HG03135 (cell line): ENCODE measurements at regions not wholly inside any gene's neighbourhood (a gene's known extent, or its start where the extent isn't known, plus 50 kb on each side); places are given as distances from the start of the nearest gene placed in this dataset.

Experiments
- ATAC-seq: cut with Tn5 transposase; IDR thresholded peaks from one replicate; pipeline ENCODE4 v1.9.1; 2021; ENCODE audit warnings: mild to moderate bottlenecking, moderate library complexity; ENCODE audit not compliant: unreplicated experiment

DNA sequence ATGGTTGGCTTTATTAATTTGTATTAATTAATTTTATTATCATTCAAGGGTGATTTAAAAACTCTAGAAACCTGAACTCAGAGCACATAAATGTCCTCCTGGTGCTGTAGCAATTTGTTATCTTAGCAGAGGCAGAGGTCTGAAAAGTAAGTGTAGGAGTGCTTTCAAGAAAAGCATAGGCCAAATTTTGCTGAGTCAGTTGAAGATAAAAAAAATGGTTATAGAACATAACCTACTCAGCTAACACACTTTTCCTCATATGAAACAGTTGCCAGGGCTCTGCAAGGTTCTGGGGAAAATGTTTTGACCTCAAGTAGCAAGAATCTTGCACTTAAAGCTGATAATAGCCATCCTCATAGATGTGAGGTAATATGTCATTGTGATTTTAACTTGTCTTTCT, 53.5 kb upstream of the CHODL start:
- ATAC-seq: no peak

DNA sequence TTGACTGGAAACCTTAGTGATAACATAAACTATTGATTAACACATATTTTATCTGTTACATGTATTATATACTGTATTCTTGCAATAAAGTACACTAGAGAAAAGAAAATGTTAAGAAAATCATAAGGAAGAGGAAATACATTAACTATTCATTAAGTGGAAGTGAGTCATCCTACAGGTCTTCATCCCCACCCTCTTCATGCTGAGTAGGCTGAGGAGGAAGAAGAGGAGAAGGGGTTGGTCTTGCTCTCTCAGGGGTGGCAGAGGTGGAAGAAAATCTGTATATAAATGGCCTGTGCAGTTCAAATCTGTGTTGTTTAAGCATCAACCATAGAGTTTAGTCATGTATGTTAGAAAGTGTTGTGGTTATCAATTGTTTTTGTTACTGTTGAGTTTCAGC, 66.1 kb upstream of the CHODL start:
- no peak for ATAC-seq

DNA sequence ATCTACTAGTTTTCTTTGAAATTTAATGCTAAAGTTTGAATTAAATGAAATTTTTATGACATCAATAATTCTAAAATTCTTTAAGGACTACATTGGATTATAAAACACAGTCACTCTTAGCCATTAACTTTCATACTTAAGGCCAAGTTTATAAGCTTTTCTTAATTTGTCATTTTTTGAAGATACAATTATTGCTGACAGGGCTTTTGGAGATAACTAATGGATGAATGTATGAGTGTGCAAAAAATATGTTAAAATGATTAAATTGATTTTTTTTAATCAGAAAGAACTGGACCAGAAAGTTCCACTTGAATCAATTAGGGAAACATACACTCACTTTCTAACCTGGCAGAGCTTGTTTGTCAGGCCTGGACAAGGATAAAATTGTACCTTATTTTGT, 70.3 kb upstream of the CHODL start:
- no peak for ATAC-seq

DNA sequence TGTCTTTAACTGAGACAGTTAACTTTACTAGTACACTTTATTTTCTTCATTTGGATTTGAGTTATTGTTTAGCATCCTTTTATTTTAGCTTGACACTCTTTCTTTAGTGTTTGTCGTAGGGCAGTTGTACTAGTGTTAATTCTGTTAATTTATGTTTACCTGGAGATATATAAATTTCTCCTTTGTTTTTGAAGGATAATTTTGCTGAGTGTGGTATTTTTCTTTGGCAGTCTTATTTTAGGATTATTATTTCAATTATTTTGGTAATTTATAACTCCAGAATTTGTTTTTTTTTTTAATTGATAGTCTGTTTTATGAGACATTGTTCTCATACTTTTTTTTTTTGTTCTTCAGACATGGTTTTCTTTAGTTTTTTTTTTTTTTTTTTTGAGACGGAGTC, 73.8 kb upstream of the CHODL start:
- no peak for ATAC-seq

DNA sequence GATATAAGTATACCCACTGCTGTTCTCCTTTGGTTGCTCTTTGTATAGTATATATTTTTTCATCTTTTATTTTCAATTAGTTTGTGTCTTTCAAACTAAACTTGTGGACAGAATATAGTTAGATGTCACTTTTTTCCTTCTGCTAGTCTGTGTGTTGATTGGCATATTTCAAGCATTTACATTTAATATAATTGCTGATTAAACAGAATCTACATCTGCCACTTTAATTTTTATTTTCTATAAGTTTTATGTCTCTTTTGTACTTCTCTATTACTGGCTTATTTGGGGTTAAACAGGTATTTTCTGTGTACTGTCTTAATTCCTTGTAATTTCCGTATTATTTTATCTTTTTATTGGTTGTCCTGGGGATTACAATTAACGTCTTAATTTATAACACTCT, 74.4 kb upstream of the CHODL start:
- ATAC-seq: no peak

DNA sequence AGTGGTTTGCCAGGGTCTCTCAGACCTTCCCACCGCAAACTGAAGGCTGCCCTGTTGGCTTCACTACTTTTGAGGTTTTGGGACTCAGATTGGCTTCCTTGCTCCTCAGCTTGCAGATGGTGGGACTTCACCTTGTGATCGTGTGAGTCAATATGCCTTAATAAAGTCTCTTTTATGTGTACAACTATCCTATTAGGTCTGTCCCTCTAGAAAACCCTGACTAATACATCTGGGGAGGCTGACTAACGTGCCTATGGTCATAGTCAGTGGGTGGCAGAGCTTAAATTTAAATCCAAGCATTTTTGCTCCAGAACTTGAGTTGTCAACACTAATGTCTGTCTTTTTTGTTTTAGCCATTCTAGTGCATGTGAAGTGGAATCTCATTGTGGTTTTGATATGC, 76.5 kb upstream of the CHODL start:
- ATAC-seq: no peak

DNA sequence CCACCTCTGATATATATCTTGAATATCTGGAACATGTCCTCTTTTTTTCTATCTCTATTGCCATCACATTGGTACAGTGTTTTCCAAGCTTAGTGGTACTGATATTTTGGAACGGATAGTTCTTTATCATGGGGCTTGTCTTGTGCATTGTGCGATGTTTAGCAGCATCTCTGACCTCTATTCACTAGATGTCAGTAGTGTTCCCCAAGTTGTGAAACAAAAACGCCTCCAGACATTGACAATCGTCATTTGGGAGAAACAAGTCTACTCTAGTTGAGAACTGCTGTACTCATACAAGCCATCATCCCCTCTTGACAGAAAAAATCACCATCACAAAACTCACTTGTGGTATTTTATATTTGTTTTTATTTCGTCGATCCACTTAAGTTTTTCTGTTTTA, 79.7 kb upstream of the CHODL start:
- no peak for ATAC-seq

DNA sequence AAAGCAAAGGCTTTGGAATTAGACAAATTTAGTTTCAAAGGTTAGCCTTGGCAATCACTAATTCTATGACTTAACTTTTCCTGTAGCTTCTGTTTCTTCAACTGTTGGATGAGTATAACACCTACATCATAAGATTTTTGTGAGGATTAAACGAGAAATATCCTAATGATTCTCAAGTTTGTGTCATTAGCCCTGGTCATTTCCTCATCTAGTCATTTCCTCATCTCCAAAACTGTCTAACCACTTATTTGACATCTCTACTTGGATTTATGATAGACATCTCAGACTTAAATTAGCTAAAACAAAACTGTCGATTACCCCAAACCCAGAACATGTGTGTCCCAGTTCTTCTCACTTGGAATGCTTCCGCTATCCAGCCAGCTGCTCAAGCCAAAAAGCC, 80.2 kb upstream of the CHODL start:
- no peak for ATAC-seq

DNA sequence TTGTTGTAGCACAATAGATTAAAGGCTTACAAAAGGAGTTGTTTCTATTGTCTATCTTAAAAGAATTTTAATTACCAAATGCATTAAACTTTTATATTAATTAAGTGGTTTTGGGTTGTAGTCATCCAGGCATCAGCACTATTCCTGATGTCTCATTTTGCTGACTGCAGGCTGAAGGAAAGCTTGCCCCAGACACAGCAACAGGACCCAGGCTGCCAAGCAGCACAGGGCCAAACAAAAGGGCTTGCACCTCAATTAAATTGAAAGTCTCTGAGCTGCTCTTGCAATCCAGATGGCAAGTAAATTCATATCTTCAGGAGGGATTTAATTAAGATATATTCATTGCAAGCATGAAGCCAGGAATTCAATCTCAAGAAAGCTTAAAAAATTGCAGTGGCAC, 80.7 kb upstream of the CHODL start:
- ATAC-seq: no peak

DNA sequence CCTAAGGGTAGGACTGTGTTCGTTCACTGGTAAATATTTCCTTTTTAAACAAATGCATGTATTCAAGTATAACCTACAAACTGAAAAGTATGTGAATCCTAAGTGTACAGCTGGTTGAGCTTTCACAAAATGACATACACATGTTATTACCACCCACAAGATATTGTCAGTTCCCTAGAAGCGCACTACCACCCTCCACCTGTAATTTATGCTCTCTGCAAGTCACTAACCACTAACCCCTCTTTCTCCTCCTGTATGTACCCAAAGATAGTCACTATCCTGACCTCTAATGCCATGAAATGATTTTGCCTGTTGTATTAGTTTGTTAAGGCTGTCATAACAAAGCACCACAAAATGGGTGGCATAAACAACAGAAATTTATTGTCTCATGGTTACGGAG, 82.8 kb upstream of the CHODL start:
- ATAC-seq: no peak

DNA sequence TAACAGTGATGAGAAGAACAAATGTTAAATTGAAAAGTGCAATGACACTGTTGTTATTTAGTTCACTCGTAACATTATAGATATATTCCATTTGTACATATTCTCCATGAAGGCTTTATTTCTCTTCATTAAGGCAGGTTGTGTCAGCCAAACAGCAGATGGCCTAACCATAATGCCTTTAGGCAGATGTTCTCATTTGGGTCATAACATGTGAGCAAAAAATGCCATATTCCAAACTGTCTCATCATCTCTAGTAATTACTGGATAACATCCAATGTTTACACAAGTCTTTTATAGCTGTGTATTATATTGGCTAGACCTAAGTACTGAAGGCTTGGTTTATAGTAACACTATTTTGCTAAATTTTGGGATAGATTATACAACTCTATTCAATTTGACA, 87.2 kb upstream of the CHODL start:
- ATAC-seq: no peak

DNA sequence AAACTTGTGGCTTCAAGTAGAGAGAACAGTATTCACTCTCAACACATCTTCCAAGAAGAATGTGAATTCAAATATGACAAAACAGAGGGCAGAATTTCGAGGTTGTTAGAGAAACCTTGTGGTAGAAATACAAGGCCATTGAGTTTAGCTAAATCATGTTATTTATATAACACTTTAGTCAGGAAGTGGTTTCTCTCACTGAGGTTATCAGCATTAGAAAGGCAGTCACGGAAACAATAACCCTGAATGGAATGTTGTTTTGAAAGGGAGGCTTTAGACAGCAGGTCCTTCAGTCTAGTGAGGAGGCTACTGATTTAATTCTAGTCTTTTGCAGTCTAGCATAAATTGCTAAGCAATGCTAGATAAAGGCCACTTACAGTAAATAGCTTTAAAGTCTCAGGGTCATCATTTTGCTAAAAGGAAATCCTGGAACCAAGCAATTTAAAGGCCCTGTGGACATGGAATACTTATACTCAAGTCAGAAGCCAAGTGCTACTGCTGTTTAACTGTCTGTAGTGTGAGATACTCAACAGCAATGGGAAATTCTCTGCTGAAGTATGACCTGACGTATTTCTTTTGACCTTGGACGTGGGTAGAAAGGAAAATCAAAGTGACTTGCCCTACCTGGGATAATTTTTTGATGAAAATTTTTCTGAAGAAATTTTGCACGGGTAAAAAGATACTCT, 89.0 kb upstream of the CHODL start:
- peak; percentile 56 for ATAC-seq

DNA sequence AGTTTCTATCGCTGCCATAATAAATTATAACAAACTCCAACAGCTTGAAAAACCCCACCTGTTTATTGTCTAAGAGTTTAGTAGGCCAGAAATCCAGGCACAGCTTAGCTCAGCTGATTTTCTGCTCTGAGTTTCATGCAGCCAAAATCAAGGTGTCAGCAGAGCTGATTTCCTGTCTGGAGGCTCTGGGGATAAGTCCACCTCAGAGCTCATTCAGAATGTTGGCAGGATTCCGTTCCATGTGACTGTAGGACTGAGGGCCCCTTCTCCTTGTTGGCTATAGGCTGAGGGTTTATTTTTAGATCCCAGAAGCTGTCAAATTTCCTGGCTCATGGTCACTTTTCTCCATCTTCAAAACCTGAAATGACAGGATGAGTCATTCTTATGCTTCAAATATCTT, 91.6 kb upstream of the CHODL start:
- ATAC-seq: no peak

DNA sequence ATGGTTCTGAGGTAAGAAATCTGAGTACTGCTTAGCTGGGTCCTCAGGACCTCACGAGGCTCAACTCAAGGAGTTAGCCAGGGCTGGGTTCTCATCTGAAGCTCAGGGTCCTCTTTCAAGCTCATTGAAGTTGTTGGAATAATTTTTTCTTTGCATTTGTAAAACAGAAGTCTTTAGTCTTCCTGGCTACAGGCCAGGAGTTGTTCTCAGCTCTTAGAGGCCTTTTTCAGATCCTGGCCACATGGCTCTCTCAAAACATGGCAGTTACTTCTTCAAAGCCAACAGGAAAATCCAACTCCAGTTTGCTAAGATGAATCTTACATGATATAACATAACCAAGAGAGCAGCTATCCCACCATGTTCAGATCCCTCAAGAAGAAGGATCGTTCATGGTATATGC, 92.3 kb upstream of the CHODL start:
- ATAC-seq: no peak

DNA sequence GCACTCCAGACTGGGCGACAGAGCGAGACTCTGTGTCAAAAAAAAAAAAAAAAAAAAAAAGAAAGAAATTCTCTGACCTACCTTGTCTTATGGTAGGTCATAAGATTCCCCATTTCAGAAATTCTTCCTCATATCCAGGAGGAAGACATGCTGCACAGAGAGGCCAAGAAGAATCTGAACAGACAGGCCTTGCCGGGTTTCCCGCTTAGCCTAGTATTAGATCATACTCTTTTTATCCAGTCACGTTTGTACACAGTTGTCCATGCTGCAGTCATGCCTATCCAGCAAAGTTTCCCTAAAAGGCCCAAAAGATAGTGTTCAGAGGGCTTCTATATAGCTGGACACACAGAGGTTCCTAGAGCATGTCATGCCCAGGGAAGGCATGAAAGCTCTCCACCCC, 93.6 kb upstream of the CHODL start:
- no peak for ATAC-seq

DNA sequence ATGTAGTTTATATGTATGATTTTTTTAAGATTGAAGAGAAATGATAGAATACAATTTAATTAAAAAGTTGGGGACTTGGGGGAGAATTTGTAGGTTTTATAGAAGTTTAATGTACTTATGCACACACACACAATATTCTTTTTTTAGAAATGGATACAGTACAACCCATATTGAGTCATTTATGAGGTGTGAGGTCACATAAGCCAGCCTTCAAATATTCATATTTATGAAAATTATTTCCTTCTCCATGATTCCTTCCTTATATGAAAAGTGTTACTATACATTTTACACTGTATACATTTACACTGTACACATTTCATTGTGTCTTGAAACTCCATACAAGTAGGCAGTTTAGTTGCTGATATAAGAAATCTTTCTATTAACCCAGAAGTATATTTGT, 96.2 kb upstream of the CHODL start:
- no peak for ATAC-seq

DNA sequence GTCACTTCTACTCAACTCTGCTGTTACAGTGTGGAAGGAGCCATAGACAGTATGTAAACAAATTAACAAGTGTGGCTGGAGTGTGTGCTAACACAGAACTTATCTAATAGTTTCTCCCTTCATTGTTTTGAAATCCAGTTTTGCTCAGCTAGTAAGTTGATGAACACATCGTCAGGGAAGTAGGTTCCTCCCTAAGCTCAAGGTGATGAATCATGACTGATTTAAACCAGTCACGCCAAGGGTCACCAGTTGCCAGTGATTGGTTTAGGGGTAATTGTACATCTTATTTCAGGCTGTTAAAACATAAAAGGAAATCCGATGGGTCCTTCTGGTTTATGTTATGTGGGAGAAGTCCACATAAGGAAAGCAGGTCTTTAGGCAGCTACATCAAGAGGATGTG, 97.0 kb upstream of the CHODL start:
- ATAC-seq: no peak

DNA sequence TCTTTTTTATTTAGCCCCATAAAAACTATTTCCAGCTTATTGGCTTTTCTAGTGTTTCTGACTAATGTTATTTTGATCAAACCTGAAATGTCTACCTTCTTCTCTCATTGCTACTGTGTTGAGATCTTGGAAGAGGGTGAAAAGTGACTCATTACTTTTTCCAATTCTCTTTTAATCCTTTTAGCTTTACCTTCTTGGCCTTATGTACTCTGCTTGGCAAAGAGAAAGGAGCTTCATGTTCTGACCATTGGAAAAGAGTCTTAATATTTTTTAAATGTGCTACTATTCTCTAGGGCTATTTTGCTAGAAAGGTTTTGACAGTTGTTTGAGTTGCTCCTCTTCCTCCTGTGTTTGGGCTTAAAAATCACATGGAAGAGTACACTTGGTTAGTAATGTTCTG, 97.8 kb upstream of the CHODL start:
- no peak for ATAC-seq

DNA sequence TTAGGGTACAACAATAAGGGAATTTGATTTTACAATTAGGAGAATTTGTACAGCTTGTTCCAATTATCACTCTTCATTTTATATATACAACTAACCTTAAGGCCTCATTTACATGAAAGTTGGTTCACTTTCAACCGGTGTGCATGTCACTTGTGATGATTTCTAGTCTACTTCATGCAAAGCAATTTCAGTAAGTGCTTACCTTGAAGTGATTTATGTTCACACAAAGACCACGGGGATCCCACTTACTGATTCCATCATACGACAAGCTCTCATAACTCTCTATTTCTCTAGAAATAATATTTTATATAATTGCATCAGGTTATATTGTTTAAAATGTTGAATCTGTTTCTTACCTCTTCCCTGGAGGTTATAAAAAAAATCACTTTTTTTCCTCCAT, 100.3 kb upstream of the CHODL start:
- ATAC-seq: no peak

DNA sequence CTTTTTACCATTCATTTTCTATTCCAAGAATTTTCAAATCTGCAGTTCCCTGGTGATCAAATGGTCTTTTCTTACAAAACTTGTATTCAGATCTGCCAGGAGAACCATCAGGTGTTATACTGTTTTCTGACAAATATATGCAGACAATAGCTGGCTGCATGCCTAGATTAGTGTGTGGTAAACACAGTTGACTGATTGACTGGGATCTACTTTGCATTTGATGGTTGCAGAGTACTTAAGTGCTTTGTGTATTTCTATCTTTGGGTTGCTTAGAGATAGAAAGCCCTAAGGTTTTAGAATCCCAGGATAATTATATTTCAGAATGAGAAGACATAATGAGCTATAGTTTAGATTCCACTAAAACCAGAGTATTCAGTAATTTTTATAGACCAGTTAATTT, 102.0 kb upstream of the CHODL start:
- ATAC-seq: no peak

DNA sequence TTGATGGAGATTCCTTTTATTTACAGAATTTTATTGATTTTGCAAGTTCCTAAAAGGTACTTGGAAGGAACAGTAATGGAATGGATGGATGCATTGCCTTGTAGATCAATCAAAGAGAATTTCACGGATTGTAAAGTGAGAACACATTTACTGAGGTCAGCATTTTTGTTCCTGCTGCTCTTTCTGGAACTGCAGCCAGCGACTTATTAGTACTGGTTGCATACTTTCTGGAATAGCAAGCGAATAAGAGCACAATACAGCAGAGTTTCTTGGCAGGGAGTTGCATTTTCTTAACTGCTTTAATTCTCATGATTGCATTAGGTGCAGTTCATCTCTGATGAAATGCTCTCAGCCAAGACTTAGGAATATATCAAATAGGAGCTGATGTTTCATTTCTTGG, 106.1 kb upstream of the CHODL start:
- no peak for ATAC-seq

DNA sequence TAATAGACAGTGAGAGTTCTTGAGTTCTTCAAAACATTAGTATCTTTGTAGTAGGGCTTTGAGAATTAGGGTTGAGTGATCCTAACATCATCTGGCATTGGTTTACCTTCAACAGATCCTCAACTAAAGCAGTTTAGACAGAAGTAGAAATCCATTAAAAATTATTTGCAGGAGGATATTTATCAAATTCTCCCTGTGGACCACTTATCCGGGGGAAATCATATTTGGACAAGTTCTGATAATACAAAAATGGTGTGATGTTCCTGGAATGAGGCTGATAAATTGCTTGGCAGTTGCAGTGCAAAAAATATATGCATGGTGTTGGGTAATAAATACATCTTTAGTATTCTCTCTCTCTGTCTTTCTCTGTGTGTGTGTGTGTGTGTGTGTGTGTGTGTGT, 115.1 kb upstream of the CHODL start:
- ATAC-seq: no peak

DNA sequence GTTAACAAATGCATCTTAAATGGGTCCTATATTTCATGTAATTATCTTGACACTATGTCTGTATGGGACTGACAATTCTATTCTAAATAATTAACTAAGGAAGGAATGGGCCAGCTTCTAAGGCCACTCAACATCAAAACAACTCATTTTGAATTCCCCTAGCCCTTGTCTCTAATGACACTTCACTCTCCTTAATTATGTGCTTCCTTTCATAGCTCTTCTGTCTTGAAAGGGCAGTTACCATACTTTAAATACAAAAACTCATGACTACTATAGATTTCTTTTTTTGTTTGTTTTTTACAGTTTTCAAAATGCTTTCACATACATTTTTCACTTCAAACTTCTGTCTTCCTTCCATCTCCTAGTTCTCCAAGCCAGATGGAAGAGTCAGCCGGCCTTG, 126.1 kb upstream of the CHODL start:
- no peak for ATAC-seq

DNA sequence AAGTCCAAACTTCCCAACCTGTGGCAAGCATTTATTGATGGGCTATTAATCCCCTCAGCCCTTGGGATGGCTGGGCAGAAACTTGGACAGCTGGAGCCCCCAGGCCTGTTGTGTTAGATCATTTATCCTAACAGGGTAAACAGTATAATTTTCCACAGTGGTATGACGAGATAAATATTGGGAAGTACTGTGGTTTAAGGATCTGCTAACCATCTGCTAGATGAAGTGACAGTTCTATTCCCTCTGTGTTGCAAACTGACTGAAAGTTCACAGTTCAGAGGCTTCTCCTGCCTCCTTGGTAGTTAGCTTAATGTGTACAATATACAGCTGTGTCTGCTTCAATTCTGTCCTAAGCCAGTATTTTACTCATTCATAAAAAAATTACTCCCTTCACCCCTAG, 127.5 kb upstream of the CHODL start:
- no peak for ATAC-seq
